Colon (tissue), 2 donors: ENCODE measurements at regions not wholly inside any gene's neighbourhood (a gene's known extent, or its start where the extent isn't known, plus 50 kb on each side); places are given as distances from the start of the nearest gene placed in this dataset.
"Not testable (repeated sequence)": the region's sequence is repeated elsewhere in the genome, so short reads cannot be mapped to it uniquely, and the experiment has no call there.

ENCODE experiments used
- FAIRE-seq: peaks from 2 replicates; lab custom pipeline; 2012; peaks lifted over from hg19 to GRCh38; lab: Jason Lieb, UNC
- donor health status: control.
- donor health status: control.

- FAIRE-seq: no peak
These were observed 180.3 kb upstream of the ZNF217 start for GRCh38 chr20:53773792-53774401.

GRCh38 chr20:53773066-53773791, 179.6 kb upstream of the ZNF217 start:
- not testable (repeated sequence) for FAIRE-seq

- FAIRE-seq: no peak
These were observed 175.4 kb upstream of the ZNF217 start for GRCh38 chr20:53769041-53769440.

- no peak for FAIRE-seq
These were observed 174.7 kb upstream of the ZNF217 start for GRCh38 chr20:53768329-53768728.

GRCh38 chr20:53767206-53767930, 173.7 kb upstream of the ZNF217 start:
- FAIRE-seq: no peak

GRCh38 chr20:53764415-53764800, 170.8 kb upstream of the ZNF217 start:
- no peak for FAIRE-seq

GRCh38 chr20:53763707-53764414, 170.2 kb upstream of the ZNF217 start:
- FAIRE-seq: no peak

- FAIRE-seq: not testable (repeated sequence)
These were observed 168.8 kb upstream of the ZNF217 start for GRCh38 chr20:53762423-53762798.

- no peak for FAIRE-seq
These were observed 166.4 kb upstream of the ZNF217 start for GRCh38 chr20:53760025-53760441.

GRCh38 chr20:53757472-53757913, 163.9 kb upstream of the ZNF217 start:
- no peak for FAIRE-seq

GRCh38 chr20:53755733-53756531, 162.3 kb upstream of the ZNF217 start:
- no peak for FAIRE-seq

- no peak for FAIRE-seq
These were observed 160.3 kb upstream of the ZNF217 start for GRCh38 chr20:53753880-53754459.

GRCh38 chr20:53752971-53753879, 159.6 kb upstream of the ZNF217 start:
- no peak for FAIRE-seq

- FAIRE-seq: no peak
These were observed 158.9 kb upstream of the ZNF217 start for GRCh38 chr20:53752583-53752970.

- no peak for FAIRE-seq
These were observed 158.1 kb upstream of the ZNF217 start for GRCh38 chr20:53751620-53752318.

GRCh38 chr20:53750827-53751619, 157.4 kb upstream of the ZNF217 start:
- FAIRE-seq: no peak

GRCh38 chr20:53749499-53749898, 155.9 kb upstream of the ZNF217 start:
- no peak for FAIRE-seq

GRCh38 chr20:53748821-53749421, 155.3 kb upstream of the ZNF217 start:
- FAIRE-seq: no peak
